ENCODE measurements at regions not wholly inside any gene's neighbourhood (a gene's known extent, or its start where the extent isn't known, plus 50 kb on each side); places are given as distances from the start of the nearest gene placed in this dataset.

GRCh38 chr5:4114452-4114851, 518.8 kb downstream of the IRX1 start:
- TF ChIP-seq GABPA (IDR thresholded peaks at IDR 0.05; ENCODE audit: low read depth) (no peak), REST (IDR thresholded peaks at IDR 0.05; ENCODE audit: insufficient replicate concordance, low read depth) (no peak), POLR2AphosphoS5 (IDR thresholded peaks at IDR 0.05; ENCODE audit: low read depth) (no peak), SPI1 (IDR thresholded peaks at IDR 0.05; ENCODE audit: borderline replicate concordance, low read depth) (no peak), CTCF (IDR thresholded peaks at IDR 0.05; ENCODE audit: insufficient read depth, low read length) (no peak)
- Histone ChIP-seq H3K27me3 (ENCODE audit: insufficient read depth, poor library complexity, severe bottlenecking) (no peaks in the 10 kb centered on the region), H3K27ac (replicated peaks) (no peak overlapping the region), H3K4me3 (replicated peaks; ENCODE audit: insufficient read depth, low read length) (no peak overlapping the region)
- no peak for DNase-seq (ENCODE audit: low read depth in 1 of 2, low spot score in 1 of 2)

GRCh38 chr5:4116834-4117233, 521.2 kb downstream of the IRX1 start:
- no peaks in the 10 kb centered on the region for H3K27me3 ChIP-seq (ENCODE audit: insufficient read depth, poor library complexity, severe bottlenecking)
- no peak overlapping the region for H3K27ac ChIP-seq (replicated peaks)
- TF ChIP-seq REST (IDR thresholded peaks at IDR 0.05; ENCODE audit: insufficient replicate concordance, low read depth): no peak
- TF ChIP-seq GABPA (IDR thresholded peaks at IDR 0.05; ENCODE audit: low read depth): no peak
- no peak for DNase-seq (ENCODE audit: low read depth in 1 of 2, low spot score in 1 of 2)
- no peak overlapping the region for H3K4me3 ChIP-seq (replicated peaks; ENCODE audit: insufficient read depth, low read length)

GRCh38 chr5:4124221-4124970, 528.8 kb downstream of the IRX1 start:
- H3K27me3 ChIP-seq (ENCODE audit: insufficient read depth, poor library complexity, severe bottlenecking): no peaks in the 10 kb centered on the region
- no peak overlapping the region for H3K27ac ChIP-seq (replicated peaks)
- H3K4me3 ChIP-seq (replicated peaks; ENCODE audit: insufficient read depth, low read length): no peak overlapping the region
- no peak for DNase-seq (ENCODE audit: low read depth in 1 of 2, low spot score in 1 of 2)
- TF ChIP-seq POLR2AphosphoS5 (IDR thresholded peaks at IDR 0.05; ENCODE audit: low read depth) (no peak), CTCF (IDR thresholded peaks at IDR 0.05; ENCODE audit: insufficient read depth, low read length) (no peak), REST (IDR thresholded peaks at IDR 0.05; ENCODE audit: insufficient replicate concordance, low read depth) (no peak), SPI1 (IDR thresholded peaks at IDR 0.05; ENCODE audit: borderline replicate concordance, low read depth) (no peak)
